Erythroblast (primary cell): ENCODE measurements at regions not wholly inside any gene's neighbourhood (a gene's known extent, or its start where the extent isn't known, plus 50 kb on each side); places are given as distances from the start of the nearest gene placed in this dataset.

ENCODE experiments used
- GATA1 ChIP-seq: IDR thresholded peaks from 2 replicates; pipeline ENCODE4 v1.6.1; 2011; ENCODE audit warnings: low read depth, mild to moderate bottlenecking, control low read depth, low read length, moderate library complexity
- POLR2A ChIP-seq: IDR thresholded peaks from 2 replicates; pipeline ENCODE4 v1.6.1; 2011; ENCODE audit warnings: mild to moderate bottlenecking, low read length

DNA sequence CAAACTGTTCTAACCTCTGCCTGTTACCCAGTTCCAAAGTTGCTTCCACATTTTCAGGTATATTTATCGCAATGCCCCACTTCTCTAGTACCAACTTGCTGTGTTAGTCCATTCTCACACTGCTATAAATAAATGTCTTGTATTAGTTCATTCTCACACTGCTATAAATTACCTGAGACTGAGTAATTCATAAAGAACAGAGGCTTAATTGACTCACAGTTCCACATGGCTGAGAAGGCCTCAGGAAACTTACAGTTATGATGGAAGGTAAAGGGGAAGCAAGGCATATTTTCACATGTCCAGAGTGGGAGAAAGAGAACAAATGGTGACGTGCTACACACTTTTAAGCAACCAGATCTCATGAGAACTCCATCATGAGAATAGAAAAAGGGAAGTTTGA is 130.4 kb upstream of the C11orf87 start:
- TF ChIP-seq POLR2A: no peak
- no peak for TF ChIP-seq GATA1
